ENCODE measurements at regions not wholly inside any gene's neighbourhood (a gene's known extent, or its start where the extent isn't known, plus 50 kb on each side); places are given as distances from the start of the nearest gene placed in this dataset.
A peak's percentile ranks its signal among the peaks of the same experiment; 100 is the strongest.
"Not testable (repeated sequence)": the region's sequence is repeated elsewhere in the genome, so short reads cannot be mapped to it uniquely, and the experiment has no call there.

- DNase-seq (ENCODE audit: low spot score), result not testable (repeated sequence)
These were observed 164.5 kb upstream of the CCZ1B start for GRCh38 chr7:6990426-6991152.

- DNase-seq (ENCODE audit: low spot score), result not testable (repeated sequence)
These were observed 165.1 kb upstream of the CCZ1B start for GRCh38 chr7:6991169-6991611.

- DNase-seq (ENCODE audit: low spot score), result not testable (repeated sequence)
These were observed 165.6 kb upstream of the CCZ1B start for GRCh38 chr7:6991686-6992085.

GRCh38 chr7:6992133-6992532 lies 166.1 kb upstream of the CCZ1B start:
- not testable (repeated sequence) for DNase-seq (ENCODE audit: low spot score)

- not testable (repeated sequence) for DNase-seq (ENCODE audit: low spot score)
These were observed 169.0 kb upstream of the CCZ1B start for GRCh38 chr7:6995026-6995425.

GRCh38 chr7:6995493-6996289 lies 169.6 kb upstream of the CCZ1B start:
- DNase-seq (ENCODE audit: low spot score), result not testable (repeated sequence)

- not testable (repeated sequence) for DNase-seq (ENCODE audit: low spot score)
These were observed 173.1 kb upstream of the CCZ1B start for GRCh38 chr7:6999067-6999666.

GRCh38 chr7:7002418-7003062 lies 176.5 kb upstream of the CCZ1B start:
- no peak for DNase-seq (ENCODE audit: low spot score)

GRCh38 chr7:7005303-7005702 lies 177.0 kb upstream of the C1GALT1 start:
- no peak for DNase-seq (ENCODE audit: low spot score)

- not testable (repeated sequence) for DNase-seq (ENCODE audit: low spot score)
These were observed 176.4 kb upstream of the C1GALT1 start for GRCh38 chr7:7005949-7006348.

- DNase-seq (ENCODE audit: low spot score), result not testable (repeated sequence)
These were observed 171.1 kb upstream of the C1GALT1 start for GRCh38 chr7:7011241-7011640.

GRCh38 chr7:7011751-7012150 lies 170.6 kb upstream of the C1GALT1 start:
- not testable (repeated sequence) for DNase-seq (ENCODE audit: low spot score)

- DNase-seq (ENCODE audit: low spot score), result peak; percentile 64
These were observed 167.3 kb upstream of the C1GALT1 start for GRCh38 chr7:7014827-7015595.

GRCh38 chr7:7017707-7018280 lies 164.6 kb upstream of the C1GALT1 start:
- DNase-seq (ENCODE audit: low spot score), result no peak

GRCh38 chr7:7018290-7018689 lies 164.1 kb upstream of the C1GALT1 start:
- no peak for DNase-seq (ENCODE audit: low spot score)

GRCh38 chr7:7032221-7032620 lies 150.1 kb upstream of the C1GALT1 start:
- DNase-seq (ENCODE audit: low spot score), result no peak

GRCh38 chr7:7035851-7036250 lies 146.5 kb upstream of the C1GALT1 start:
- no peak for DNase-seq (ENCODE audit: low spot score)

- not testable (repeated sequence) for DNase-seq (ENCODE audit: low spot score)
These were observed 140.0 kb upstream of the C1GALT1 start for GRCh38 chr7:7042286-7042893.

- no peak for DNase-seq (ENCODE audit: low spot score)
These were observed 137.5 kb upstream of the C1GALT1 start for GRCh38 chr7:7044806-7045205.

- no peak for DNase-seq (ENCODE audit: low spot score)
These were observed 134.1 kb upstream of the C1GALT1 start for GRCh38 chr7:7048213-7048612.
